GM12872 (cell line): ENCODE measurements at regions not wholly inside any gene's neighbourhood (a gene's known extent, or its start where the extent isn't known, plus 50 kb on each side); places are given as distances from the start of the nearest gene placed in this dataset.

Source experiments
- TF ChIP-seq, protein P1 (sequence below): IDR thresholded peaks from 3 replicates; pipeline ENCODE4 v1.5.1; 2011; ENCODE audit warnings: low read depth, mild to moderate bottlenecking, low read length, moderate library complexity; ENCODE audit not compliant: insufficient read depth

GRCh38 chr18:65039578-65039977, 711.2 kb upstream of the CDH7 start:
- TF ChIP-seq, protein P1, sequence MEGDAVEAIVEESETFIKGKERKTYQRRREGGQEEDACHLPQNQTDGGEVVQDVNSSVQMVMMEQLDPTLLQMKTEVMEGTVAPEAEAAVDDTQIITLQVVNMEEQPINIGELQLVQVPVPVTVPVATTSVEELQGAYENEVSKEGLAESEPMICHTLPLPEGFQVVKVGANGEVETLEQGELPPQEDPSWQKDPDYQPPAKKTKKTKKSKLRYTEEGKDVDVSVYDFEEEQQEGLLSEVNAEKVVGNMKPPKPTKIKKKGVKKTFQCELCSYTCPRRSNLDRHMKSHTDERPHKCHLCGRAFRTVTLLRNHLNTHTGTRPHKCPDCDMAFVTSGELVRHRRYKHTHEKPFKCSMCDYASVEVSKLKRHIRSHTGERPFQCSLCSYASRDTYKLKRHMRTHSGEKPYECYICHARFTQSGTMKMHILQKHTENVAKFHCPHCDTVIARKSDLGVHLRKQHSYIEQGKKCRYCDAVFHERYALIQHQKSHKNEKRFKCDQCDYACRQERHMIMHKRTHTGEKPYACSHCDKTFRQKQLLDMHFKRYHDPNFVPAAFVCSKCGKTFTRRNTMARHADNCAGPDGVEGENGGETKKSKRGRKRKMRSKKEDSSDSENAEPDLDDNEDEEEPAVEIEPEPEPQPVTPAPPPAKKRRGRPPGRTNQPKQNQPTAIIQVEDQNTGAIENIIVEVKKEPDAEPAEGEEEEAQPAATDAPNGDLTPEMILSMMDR, result no peak

DNA sequence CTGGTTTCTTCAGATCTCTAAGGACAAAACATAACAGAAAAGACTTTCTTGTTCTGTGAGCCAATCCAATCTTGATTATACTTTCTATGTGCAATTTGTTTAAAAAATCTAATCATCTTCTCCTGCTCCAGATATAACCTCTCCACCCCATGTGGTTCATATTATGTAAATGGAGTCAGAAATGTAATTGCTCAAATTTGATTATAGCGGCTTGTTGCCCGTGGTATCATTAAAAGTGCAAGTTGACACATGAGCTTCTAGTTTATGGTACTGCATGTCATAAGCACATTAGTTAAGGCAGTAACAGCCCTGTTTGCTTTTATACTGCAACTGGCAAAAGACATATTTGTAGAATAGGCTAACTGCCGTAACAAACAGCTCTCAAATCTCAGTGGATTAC, 715.1 kb upstream of the CDH7 start:
- TF ChIP-seq, protein P1, result no peak

DNA sequence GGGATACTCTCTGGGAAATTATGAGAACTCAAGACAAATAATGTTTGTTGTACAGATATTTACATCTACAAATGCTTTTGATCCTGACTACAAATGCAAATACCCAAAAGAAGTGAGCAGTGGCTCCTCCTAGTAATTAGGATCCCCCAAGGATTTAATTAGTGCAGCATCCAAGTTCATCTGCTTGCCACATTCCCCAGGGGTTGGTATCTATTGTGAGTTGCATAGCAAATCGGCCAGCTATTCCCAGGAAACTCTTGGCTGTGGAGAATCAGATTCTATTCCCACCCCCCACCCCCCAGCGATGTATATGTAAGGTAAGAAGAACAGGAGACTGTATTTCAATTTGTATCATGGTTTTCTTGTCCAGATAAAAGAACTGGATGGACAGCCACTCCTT, 725.1 kb upstream of the CDH7 start:
- TF ChIP-seq, protein P1, result no peak

DNA sequence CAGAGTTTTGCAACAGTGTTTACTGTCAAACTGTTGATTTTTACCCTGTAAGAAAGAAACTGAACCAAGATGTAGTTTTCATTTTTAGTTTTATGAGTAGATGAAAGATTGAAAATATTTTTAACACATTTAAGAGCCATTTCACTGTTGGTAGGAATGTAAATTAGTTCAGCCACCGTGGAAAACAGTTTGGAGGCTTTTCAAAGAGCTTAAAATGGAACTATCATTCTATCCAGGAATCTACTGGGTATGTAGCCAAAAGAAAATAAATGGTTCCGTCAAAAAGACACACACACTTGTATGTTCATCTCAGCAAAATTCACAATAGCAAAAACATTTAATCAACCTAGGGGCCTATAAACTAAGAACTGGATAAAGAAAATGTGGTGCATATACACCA, 729.8 kb upstream of the CDH7 start:
- TF ChIP-seq, protein P1, result no peak

GRCh38 chr18:65018184-65018583, 732.6 kb upstream of the CDH7 start:
- TF ChIP-seq, protein P1, result no peak

GRCh38 chr18:65017372-65017760, 733.4 kb upstream of the CDH7 start:
- TF ChIP-seq, protein P1, result no peak

- TF ChIP-seq, protein P1, result no peak
These were observed 734.0 kb upstream of the CDH7 start for GRCh38 chr18:65016631-65017371.
